Activated CD8-positive, alpha-beta memory T cell treated with anti-CD3 and anti-CD28 coated beads, Interleukin-2, amount 50 U/mL, for 4 hours (primary cell): ENCODE measurements at regions not wholly inside any gene's neighbourhood (a gene's known extent, or its start where the extent isn't known, plus 50 kb on each side); places are given as distances from the start of the nearest gene placed in this dataset.

ENCODE experiments used
- DNase-seq: peaks from one replicate; pipeline ENCODE4 v3.0.0-alpha.2; 2020

- no peak for DNase-seq
These were observed 104.0 kb downstream of the CPZ start for GRCh38 chr4:8696369-8697127.

GRCh38 chr4:8695237-8696219 is 103.0 kb downstream of the CPZ start:
- DNase-seq: peak; percentile 4

GRCh38 chr4:8694651-8695151 is 102.1 kb downstream of the CPZ start:
- no peak for DNase-seq

- DNase-seq: no peak
These were observed 101.7 kb downstream of the CPZ start for GRCh38 chr4:8694226-8694625.

- no peak for DNase-seq
These were observed 98.7 kb downstream of the CPZ start for GRCh38 chr4:8691151-8691775.

GRCh38 chr4:8690216-8691150 is 97.9 kb downstream of the CPZ start:
- no peak for DNase-seq

GRCh38 chr4:8689741-8690140 is 97.2 kb downstream of the CPZ start:
- DNase-seq: no peak

- DNase-seq: no peak
These were observed 96.4 kb downstream of the CPZ start for GRCh38 chr4:8688908-8689445.

GRCh38 chr4:8688041-8688907 is 95.7 kb downstream of the CPZ start:
- DNase-seq: no peak

- DNase-seq: no peak
These were observed 94.5 kb downstream of the CPZ start for GRCh38 chr4:8687083-8687482.

- DNase-seq: peak; percentile 6
These were observed 93.3 kb downstream of the CPZ start for GRCh38 chr4:8685831-8686230.

GRCh38 chr4:8683462-8683861 is 90.9 kb downstream of the CPZ start:
- DNase-seq: no peak

GRCh38 chr4:8682725-8683124 is 90.2 kb downstream of the CPZ start:
- no peak for DNase-seq

GRCh38 chr4:8682296-8682695 is 89.7 kb downstream of the CPZ start:
- DNase-seq: no peak

GRCh38 chr4:8681391-8681790 is 88.8 kb downstream of the CPZ start:
- DNase-seq: no peak

GRCh38 chr4:8679032-8679431 is 86.5 kb downstream of the CPZ start:
- DNase-seq: no peak

- DNase-seq: no peak
These were observed 84.1 kb downstream of the CPZ start for GRCh38 chr4:8676676-8677075.

GRCh38 chr4:8675906-8676305 is 83.3 kb downstream of the CPZ start:
- no peak for DNase-seq

- DNase-seq: no peak
These were observed 82.8 kb downstream of the CPZ start for GRCh38 chr4:8675383-8675782.

- no peak for DNase-seq
These were observed 81.8 kb downstream of the CPZ start for GRCh38 chr4:8674311-8674885.
